ENCODE measurements at regions not wholly inside any gene's neighbourhood (a gene's known extent, or its start where the extent isn't known, plus 50 kb on each side); places are given as distances from the start of the nearest gene placed in this dataset.

DNA sequence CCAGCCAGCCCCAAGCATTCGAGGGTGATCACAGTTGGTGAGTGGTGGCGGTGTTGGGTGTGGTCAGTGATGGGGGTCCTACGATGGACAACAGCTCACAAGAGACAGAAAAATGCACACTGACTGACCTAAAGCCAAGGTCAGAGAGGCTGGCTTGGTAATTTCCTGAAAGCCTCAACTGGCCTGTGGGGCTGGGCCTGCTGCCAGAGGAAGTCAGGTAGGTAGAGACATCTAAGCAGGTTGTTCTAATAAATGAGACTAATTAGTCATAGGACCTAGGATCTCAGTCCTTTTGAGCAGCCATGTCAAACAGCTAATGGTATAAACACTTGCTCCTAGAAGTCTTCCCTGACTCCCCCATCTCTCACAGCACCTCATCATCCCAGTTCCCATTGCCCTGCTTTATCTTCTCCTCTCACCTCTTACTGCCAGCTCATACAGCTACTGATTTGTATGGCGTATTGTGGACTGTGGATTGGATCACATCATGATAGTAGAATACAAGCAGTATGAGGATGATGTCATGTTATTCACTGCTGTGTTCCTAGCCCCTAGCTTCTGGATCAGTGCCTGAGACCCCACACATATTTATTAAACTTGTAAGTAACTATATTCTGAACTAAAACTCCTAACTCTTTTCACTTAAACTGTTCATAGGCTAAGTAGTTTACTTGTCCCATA lies 262.9 kb upstream of the KLHL29 start:
- H3K4me2 ChIP-seq (ENCODE audit: low read depth, low read length) = no peak overlapping the region
- H4K8ac ChIP-seq (ENCODE audit: low read depth in 2 of 2, low read length in 2 of 2) = no peak overlapping the region
- no peak overlapping the region for H2BK120ac ChIP-seq (ENCODE audit: low read depth, low read length)
- H3K14ac ChIP-seq (replicated peaks; ENCODE audit: low read depth, low read length) = no peak overlapping the region
- intact Hi-C loops (cut with micrococcal nuclease) = no loop called here
- no peak overlapping the region for H3K9ac ChIP-seq (ENCODE audit: low read depth, low read length)
- H3K9me1 ChIP-seq (ENCODE audit: insufficient read depth, low read length) = no peaks in the 10 kb centered on the region
- no peaks in the 10 kb centered on the region for H3K4me1 ChIP-seq (ENCODE audit: control insufficient read depth, insufficient read depth, low read length)
- no TSS peak for BruUV-seq (replicated peaks)
- H4K20me1 ChIP-seq (ENCODE audit: insufficient read depth, low read length) = no peaks in the 10 kb centered on the region
- no peak overlapping the region for H3K4ac ChIP-seq (ENCODE audit: low read depth, low read length)
- ChIA-PET CTCF (interaction anchor here (0.6 kb wide), 1 partner anchor 453 kb away, joined by 3 read pairs; no protein-coding TSS in a partner anchor), POLR2A (ENCODE audit: unreplicated experiment) (interaction anchor here (0.6 kb wide), 1 partner anchor 41 kb away, joined by 3 read pairs; no protein-coding TSS in a partner anchor)
- H3K18ac ChIP-seq (ENCODE audit: low read depth, low read length) = no peak overlapping the region
- no peak overlapping the region for H4K91ac ChIP-seq (ENCODE audit: insufficient read depth, low read depth, low read length)
- no peak overlapping the region for H3K27ac ChIP-seq (ENCODE audit: insufficient read depth, low read length)
- ATAC-seq (ENCODE audit: low read depth) (no peak), DNase-seq (no peak)
- in situ Hi-C loops (cut with MboI; ENCODE audit: low sequenced_read_pairs) = no loop called here
- no peak overlapping the region for H4K5ac ChIP-seq (ENCODE audit: low read depth, low read length)
- dilution Hi-C loops (cut with HindIII; ENCODE audit: low sequenced_read_pairs, unreplicated experiment) = no loop called here
- no peaks in the 10 kb centered on the region for H3K36me3 ChIP-seq (ENCODE audit: control insufficient read depth, insufficient read depth, low read length)
- no peak overlapping the region for H2BK20ac ChIP-seq (ENCODE audit: low read depth, low read length)
- H2BK15ac ChIP-seq (ENCODE audit: low read depth, low read length) = no peak overlapping the region
- H3K4me3 ChIP-seq (ENCODE audit: insufficient read depth, low read depth, low read length) = no peak overlapping the region
- H3K9me3 ChIP-seq (ENCODE audit: control insufficient read depth, insufficient read depth, low read length) = peaks cover 19% of the 10 kb centered on the region; the same call in 1 of the 2 replicates
- no peak for TF ChIP-seq USF2 (IDR thresholded peaks at IDR 0.05; ENCODE audit: low read depth, low read length)
- TF ChIP-seq POLR2A (IDR thresholded peaks at IDR 0.05; ENCODE audit: low read depth, low read length) = no peak
- TF ChIP-seq NFE2L2 (IDR thresholded peaks at IDR 0.05; ENCODE audit: low read depth, low read length) = no peak
- no peak for TF ChIP-seq MAZ (IDR thresholded peaks at IDR 0.05; ENCODE audit: borderline replicate concordance, low read depth, low read length)
- no peak for TF ChIP-seq RCOR1 (IDR thresholded peaks at IDR 0.05; ENCODE audit: insufficient replicate concordance, low read length)
- no peak for TF ChIP-seq MAFK (IDR thresholded peaks at IDR 0.05; ENCODE audit: low read depth, low read length)
- TF ChIP-seq MXI1 (IDR thresholded peaks at IDR 0.05; ENCODE audit: borderline replicate concordance, low read depth, low read length) = no peak
- TF ChIP-seq RAD21 (IDR thresholded peaks at IDR 0.05; ENCODE audit: low read length) = no peak
- no peak for TF ChIP-seq BHLHE40 (IDR thresholded peaks at IDR 0.05; ENCODE audit: low read depth, low read length)
- no peak for TF ChIP-seq RFX5 (IDR thresholded peaks at IDR 0.05; ENCODE audit: low read depth, low read length)
- TF ChIP-seq, protein P1, sequence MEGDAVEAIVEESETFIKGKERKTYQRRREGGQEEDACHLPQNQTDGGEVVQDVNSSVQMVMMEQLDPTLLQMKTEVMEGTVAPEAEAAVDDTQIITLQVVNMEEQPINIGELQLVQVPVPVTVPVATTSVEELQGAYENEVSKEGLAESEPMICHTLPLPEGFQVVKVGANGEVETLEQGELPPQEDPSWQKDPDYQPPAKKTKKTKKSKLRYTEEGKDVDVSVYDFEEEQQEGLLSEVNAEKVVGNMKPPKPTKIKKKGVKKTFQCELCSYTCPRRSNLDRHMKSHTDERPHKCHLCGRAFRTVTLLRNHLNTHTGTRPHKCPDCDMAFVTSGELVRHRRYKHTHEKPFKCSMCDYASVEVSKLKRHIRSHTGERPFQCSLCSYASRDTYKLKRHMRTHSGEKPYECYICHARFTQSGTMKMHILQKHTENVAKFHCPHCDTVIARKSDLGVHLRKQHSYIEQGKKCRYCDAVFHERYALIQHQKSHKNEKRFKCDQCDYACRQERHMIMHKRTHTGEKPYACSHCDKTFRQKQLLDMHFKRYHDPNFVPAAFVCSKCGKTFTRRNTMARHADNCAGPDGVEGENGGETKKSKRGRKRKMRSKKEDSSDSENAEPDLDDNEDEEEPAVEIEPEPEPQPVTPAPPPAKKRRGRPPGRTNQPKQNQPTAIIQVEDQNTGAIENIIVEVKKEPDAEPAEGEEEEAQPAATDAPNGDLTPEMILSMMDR (conservative IDR thresholded peaks at IDR 0.05; ENCODE audit: low read depth, low read length) = no peak
- no peak for TF ChIP-seq FOS (IDR thresholded peaks at IDR 0.05; ENCODE audit: low read depth, low read length)
- TF ChIP-seq ELK1 (IDR thresholded peaks at IDR 0.05; ENCODE audit: borderline replicate concordance, low read depth, low read length) = no peak
- TF ChIP-seq CEBPB (IDR thresholded peaks at IDR 0.05; ENCODE audit: low read depth, low read length) = no peak
- no peak overlapping the region for H2AFZ ChIP-seq (replicated peaks; ENCODE audit: low read length, poor library complexity)
- H3K56ac ChIP-seq (ENCODE audit: extremely low read depth, insufficient read depth, low read length) = no peak overlapping the region
- H2AK5ac ChIP-seq (ENCODE audit: low read depth, low read length) = no peak overlapping the region
- WGBS, 2 experiments (ENCODE audit: extremely low coverage in 2 of 2, insufficient read length in 1 of 2) = 61% methylated on average over 3 of the region's 4 CpGs; no CpG with 5 or more reads in 1 of the 2 experiments
- H3K79me1 ChIP-seq (ENCODE audit: low read depth in 1 of 2, low read length in 2 of 2) = no peaks in the 10 kb centered on the region
- H2AK9ac ChIP-seq (replicated peaks; ENCODE audit: low read depth, low read length, poor library complexity) = no peak overlapping the region
- no peak overlapping the region for H3K23ac ChIP-seq (ENCODE audit: low read depth, low read length)
- no peak overlapping the region for H2BK5ac ChIP-seq (ENCODE audit: low read depth, low read length, poor library complexity, severe bottlenecking)
- no peaks in the 10 kb centered on the region for H3K27me3 ChIP-seq (ENCODE audit: control insufficient read depth, insufficient read depth, low read length)

Measured in IMR-90 (cell line).